BJ (cell line): ENCODE measurements at regions not wholly inside any gene's neighbourhood (a gene's known extent, or its start where the extent isn't known, plus 50 kb on each side); places are given as distances from the start of the nearest gene placed in this dataset.

Source experiments
- CTCF ChIA-PET: fragments of 350-600 bp; formaldehyde crosslinking; extraction: SDS; loops from one replicate; lab custom pipeline; 2021; ENCODE audit warnings: antibody characterized with exemption, inconsistent platforms; lab: Yijun Ruan, JAX
- POLR2A ChIA-PET: fragments of 300-600 bp; sonication (Branson Sonifier 250); formaldehyde crosslinking; extraction: SDS; loops from one replicate; lab custom pipeline; 2021; ENCODE audit warnings: antibody characterized with exemption; lab: Charles Lee
- DNase-seq: peaks from one replicate; pipeline ENCODE4 v3.0.0-alpha.2; 2011; ENCODE audit warnings: low read depth
- H3K27me3 ChIP-seq: 2 replicates; pipeline ENCODE4 v1.6.0; 2011; ENCODE audit warnings: low read length; ENCODE audit not compliant: control insufficient read depth, insufficient read depth
- H3K36me3 ChIP-seq: 2 replicates; pipeline ENCODE4 v1.5.1; 2011; ENCODE audit warnings: low read length; ENCODE audit not compliant: control insufficient read depth, insufficient read depth
- H3K4me3 ChIP-seq: 2 replicates; pipeline ENCODE4 v1.5.1; 2011; ENCODE audit warnings: low read depth, mild to moderate bottlenecking, control low read depth, low read length
- TF ChIP-seq, protein P1 (sequence below): IDR thresholded peaks from 2 replicates; pipeline ENCODE4 v1.5.1; 2011; ENCODE audit warnings: low read depth, mild to moderate bottlenecking, control low read depth, inconsistent platforms, low read length, moderate library complexity; ENCODE audit not compliant: insufficient read depth

DNA sequence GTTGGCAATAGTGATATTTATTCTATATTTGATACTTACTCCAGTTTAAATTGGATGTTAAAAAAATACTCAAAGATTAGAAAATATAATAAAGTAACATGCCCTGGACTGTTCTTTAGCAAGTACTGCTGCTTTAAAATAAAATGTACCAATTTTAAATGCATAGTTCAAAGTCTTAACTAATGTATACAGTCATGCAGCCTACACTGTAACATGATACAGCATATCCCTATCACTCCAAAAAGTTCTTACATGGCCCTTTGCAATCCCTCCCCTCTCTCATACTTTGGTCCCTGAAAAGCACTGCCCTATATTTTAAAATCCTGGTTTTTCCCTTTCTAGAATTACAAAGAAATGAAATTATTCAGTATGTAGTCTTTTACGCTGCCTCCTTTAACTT is 726.6 kb downstream of the LTN1 start:
- CTCF ChIA-PET: no interaction called here
- DNase-seq: no peak
- no peaks in the 10 kb centered on the region for H3K27me3 ChIP-seq
- POLR2A ChIA-PET: no interaction called here
- TF ChIP-seq, protein P1, sequence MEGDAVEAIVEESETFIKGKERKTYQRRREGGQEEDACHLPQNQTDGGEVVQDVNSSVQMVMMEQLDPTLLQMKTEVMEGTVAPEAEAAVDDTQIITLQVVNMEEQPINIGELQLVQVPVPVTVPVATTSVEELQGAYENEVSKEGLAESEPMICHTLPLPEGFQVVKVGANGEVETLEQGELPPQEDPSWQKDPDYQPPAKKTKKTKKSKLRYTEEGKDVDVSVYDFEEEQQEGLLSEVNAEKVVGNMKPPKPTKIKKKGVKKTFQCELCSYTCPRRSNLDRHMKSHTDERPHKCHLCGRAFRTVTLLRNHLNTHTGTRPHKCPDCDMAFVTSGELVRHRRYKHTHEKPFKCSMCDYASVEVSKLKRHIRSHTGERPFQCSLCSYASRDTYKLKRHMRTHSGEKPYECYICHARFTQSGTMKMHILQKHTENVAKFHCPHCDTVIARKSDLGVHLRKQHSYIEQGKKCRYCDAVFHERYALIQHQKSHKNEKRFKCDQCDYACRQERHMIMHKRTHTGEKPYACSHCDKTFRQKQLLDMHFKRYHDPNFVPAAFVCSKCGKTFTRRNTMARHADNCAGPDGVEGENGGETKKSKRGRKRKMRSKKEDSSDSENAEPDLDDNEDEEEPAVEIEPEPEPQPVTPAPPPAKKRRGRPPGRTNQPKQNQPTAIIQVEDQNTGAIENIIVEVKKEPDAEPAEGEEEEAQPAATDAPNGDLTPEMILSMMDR: no peak
- no peaks in the 10 kb centered on the region for H3K36me3 ChIP-seq
- no peak overlapping the region for H3K4me3 ChIP-seq

DNA sequence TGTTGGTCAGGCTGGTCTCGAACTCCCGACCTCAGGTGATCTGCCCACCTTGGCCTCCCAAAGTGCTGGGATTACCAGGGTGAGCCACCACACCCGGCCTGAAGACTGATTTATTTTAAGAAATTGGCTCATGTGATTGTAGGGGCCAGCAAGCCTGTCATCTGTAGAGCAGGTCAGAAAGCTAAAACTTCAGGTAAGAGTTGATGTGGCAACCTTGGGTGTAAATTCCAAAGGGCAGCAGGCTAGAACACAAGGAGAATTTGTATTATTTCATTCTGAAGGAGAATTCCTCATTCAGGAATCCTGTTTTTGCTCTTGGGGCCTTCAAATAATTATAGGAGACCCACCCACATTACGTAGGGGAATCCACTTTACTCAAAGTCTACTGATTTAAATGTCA is 728.7 kb downstream of the LTN1 start:
- ChIA-PET POLR2A (no interaction called here), CTCF (no interaction called here)
- H3K27me3 ChIP-seq: no peaks in the 10 kb centered on the region
- no peak overlapping the region for H3K4me3 ChIP-seq
- no peak for DNase-seq
- no peaks in the 10 kb centered on the region for H3K36me3 ChIP-seq
- TF ChIP-seq, protein P1: no peak

DNA sequence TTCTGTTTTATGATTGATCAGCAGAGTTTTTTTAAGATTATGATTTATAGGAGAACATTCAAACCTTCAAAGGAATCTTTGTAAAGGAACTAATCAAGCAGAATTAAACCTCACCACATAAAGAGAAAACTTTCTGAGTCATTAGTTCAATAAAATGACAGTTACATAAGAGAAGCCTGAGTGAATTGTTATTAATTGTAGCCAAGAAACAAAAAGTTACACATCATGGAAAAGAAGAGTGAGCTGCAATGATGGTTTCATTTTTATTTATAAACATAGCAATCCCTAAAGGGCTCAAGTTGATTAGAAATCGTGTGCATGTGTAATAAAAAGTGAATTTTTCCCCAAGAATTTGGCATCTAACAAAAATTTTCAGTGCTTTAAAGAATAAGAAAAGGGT is 731.4 kb downstream of the LTN1 start:
- DNase-seq: no peak
- Histone ChIP-seq H3K36me3 (no peaks in the 10 kb centered on the region), H3K4me3 (no peak overlapping the region), H3K27me3 (no peaks in the 10 kb centered on the region)
- ChIA-PET CTCF (no interaction called here), POLR2A (no interaction called here)
- TF ChIP-seq, protein P1: no peak

DNA sequence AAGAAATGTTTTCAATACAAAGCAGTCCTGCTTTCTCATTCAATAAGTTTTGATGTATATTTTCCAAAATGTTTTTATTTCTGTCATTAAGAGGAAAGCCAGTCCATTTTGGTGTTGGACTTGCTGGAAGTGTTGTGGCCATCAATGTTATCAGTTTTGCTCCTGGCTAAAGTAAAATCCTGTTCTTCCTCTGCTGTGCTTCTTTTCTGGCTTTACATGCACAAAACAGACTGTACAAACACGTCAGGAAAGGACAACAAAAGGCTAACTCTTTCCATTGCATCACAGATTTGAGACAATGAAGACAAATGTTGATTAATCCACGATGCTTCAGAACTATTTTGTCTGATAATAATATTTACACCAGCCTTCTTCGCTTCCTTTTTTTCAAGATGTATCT is 735.4 kb downstream of the LTN1 start:
- ChIA-PET POLR2A (no interaction called here), CTCF (no interaction called here)
- Histone ChIP-seq H3K4me3 (no peak overlapping the region), H3K36me3 (no peaks in the 10 kb centered on the region), H3K27me3 (no peaks in the 10 kb centered on the region)
- no peak for DNase-seq
- TF ChIP-seq, protein P1: no peak

DNA sequence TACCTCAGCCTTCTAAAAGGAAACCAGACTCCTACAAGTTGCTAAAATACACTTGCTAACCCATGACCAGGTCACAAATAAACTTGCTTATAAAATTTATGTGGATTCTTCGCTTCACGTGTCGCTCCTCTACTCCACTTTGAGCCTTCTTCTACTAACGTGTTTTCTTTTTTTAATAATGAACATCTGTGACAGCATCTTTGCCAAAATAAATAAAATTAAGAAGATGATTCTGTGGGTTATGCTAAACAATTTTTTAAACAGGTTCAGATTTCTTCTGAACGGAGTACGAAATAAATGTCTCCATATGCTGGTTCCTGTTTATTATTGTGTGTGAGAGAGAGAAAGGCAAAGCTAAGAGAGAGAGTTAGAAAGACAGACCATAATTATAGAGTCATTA is 735.8 kb downstream of the LTN1 start:
- POLR2A ChIA-PET: no interaction called here
- no peak for DNase-seq
- Histone ChIP-seq H3K27me3 (no peaks in the 10 kb centered on the region), H3K36me3 (no peaks in the 10 kb centered on the region), H3K4me3 (no peak overlapping the region)
- CTCF ChIA-PET: no interaction called here
- TF ChIP-seq, protein P1: no peak
